HK-2 (cell line): ENCODE measurements at regions not wholly inside any gene's neighbourhood (a gene's known extent, or its start where the extent isn't known, plus 50 kb on each side); places are given as distances from the start of the nearest gene placed in this dataset.

Experiments used
- DNase-seq: peaks from one replicate; pipeline ENCODE4 v3.0.0-alpha.2; 2018; ENCODE audit not compliant: unreplicated experiment

GRCh38 chr14:100438678-100439592 lies 115.8 kb downstream of the SLC25A47 start:
- DNase-seq, result peak; percentile 75

GRCh38 chr14:100439781-100440180 lies 116.6 kb downstream of the SLC25A47 start:
- no peak for DNase-seq

GRCh38 chr14:100440207-100440631 lies 117.1 kb downstream of the SLC25A47 start:
- peak; percentile 70 for DNase-seq

GRCh38 chr14:100440758-100441203 lies 117.6 kb downstream of the SLC25A47 start:
- DNase-seq, result no peak

- no peak for DNase-seq
Measured at GRCh38 chr14:100441271-100441947, 118.3 kb downstream of the SLC25A47 start.

- no peak for DNase-seq
Measured at GRCh38 chr14:100442036-100442435, 118.9 kb downstream of the SLC25A47 start.

GRCh38 chr14:100442498-100443490 lies 119.7 kb downstream of the SLC25A47 start:
- no peak for DNase-seq

GRCh38 chr14:100443603-100444002 lies 120.5 kb downstream of the SLC25A47 start:
- no peak for DNase-seq

- DNase-seq, result no peak
Measured at GRCh38 chr14:100445436-100446088, 122.4 kb downstream of the SLC25A47 start.

- DNase-seq, result no peak
Measured at GRCh38 chr14:100446572-100446971, 123.4 kb downstream of the SLC25A47 start.

- DNase-seq, result no peak
Measured at GRCh38 chr14:100448376-100448775, 125.2 kb downstream of the SLC25A47 start.

- no peak for DNase-seq
Measured at GRCh38 chr14:100449225-100449987, 126.3 kb downstream of the SLC25A47 start.

- no peak for DNase-seq
Measured at GRCh38 chr14:100450049-100450448, 126.9 kb downstream of the SLC25A47 start.

- no peak for DNase-seq
Measured at GRCh38 chr14:100450736-100451135, 127.6 kb downstream of the SLC25A47 start.

GRCh38 chr14:100451264-100451663 lies 128.1 kb downstream of the SLC25A47 start:
- no peak for DNase-seq

GRCh38 chr14:100453930-100454329 lies 130.8 kb downstream of the SLC25A47 start:
- DNase-seq, result no peak

- no peak for DNase-seq
Measured at GRCh38 chr14:100454437-100454836, 131.3 kb downstream of the SLC25A47 start.

GRCh38 chr14:100463937-100464336 lies 123.3 kb downstream of the BEGAIN start:
- no peak for DNase-seq

- DNase-seq, result no peak
Measured at GRCh38 chr14:100466111-100466856, 120.9 kb downstream of the BEGAIN start.
